IPS DF 6.9 (cell line): ENCODE measurements at regions not wholly inside any gene's neighbourhood (a gene's known extent, or its start where the extent isn't known, plus 50 kb on each side); places are given as distances from the start of the nearest gene placed in this dataset.

Source experiments
- DNase-seq: peaks from one replicate; pipeline ENCODE4 v3.0.0-alpha.2; 2013; ENCODE audit warnings: low read depth, low spot score
- H3K27ac ChIP-seq: one replicate; pipeline ENCODE4 v1.5.1; 2013; ENCODE audit warnings: low read length, control low read depth
- H3K27me3 ChIP-seq: 2 replicates; pipeline ENCODE4 v1.6.1; 2013; ENCODE audit warnings: mild to moderate bottlenecking, low read length; ENCODE audit not compliant: control insufficient read depth, insufficient read depth
- H3K36me3 ChIP-seq: 2 replicates; pipeline ENCODE4 v1.6.1; 2013; ENCODE audit warnings: low read length; ENCODE audit not compliant: control insufficient read depth, insufficient read depth
- H3K4me1 ChIP-seq: 2 replicates; pipeline ENCODE4 v1.6.1; 2013; ENCODE audit warnings: low read length; ENCODE audit not compliant: control insufficient read depth, insufficient read depth
- H3K4me3 ChIP-seq: 2 replicates; pipeline ENCODE4 v1.5.1; 2013; ENCODE audit warnings: mild to moderate bottlenecking, low read length
- H3K9me3 ChIP-seq: 2 replicates; pipeline ENCODE4 v1.6.1; 2013; ENCODE audit warnings: low read length, inconsistent platforms; ENCODE audit not compliant: control insufficient read depth, insufficient read depth
- WGBS: extraction: QIAGEN DNeasy Blood & Tissue Kit; methylation state at CpG from one replicate; pipeline ENCODE4 v1.1.7; 2013; ENCODE audit warnings: mixed read lengths, missing lambda C conversion rate; ENCODE audit not compliant: insufficient read length, insufficient coverage; 5-methylcytosine and 5-hydroxymethylcytosine counted together

DNA sequence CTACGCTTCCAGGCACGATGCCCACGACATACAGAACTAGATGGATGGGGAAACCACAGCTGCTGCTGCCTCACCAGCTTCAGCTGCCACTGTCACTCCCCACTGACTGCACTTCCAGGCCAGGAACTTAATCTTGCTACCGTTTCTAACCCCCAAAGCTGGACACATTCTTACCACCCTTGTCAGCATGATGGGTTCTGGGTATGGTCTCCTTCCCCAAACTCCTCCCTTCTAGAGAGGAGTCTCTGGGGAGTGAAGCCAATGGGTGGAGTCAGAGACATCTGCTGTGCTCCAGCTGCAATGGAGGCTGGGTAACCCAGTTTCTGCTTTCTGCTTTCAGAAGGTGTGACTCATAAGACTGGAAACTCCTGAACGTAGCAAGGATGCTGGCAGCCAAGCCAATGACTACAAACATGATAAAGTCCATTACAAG lies 87.0 kb upstream of the THY1 start:
- no CpG with 5 or more reads among the region's 5 CpGs for WGBS
- Histone ChIP-seq H3K4me1 (no peaks in the 10 kb centered on the region), H3K27me3 (no peaks in the 10 kb centered on the region), H3K36me3 (no peaks in the 10 kb centered on the region), H3K27ac (no peak overlapping the region), H3K4me3 (no peak overlapping the region), H3K9me3 (no peaks in the 10 kb centered on the region)
- no peak for DNase-seq

DNA sequence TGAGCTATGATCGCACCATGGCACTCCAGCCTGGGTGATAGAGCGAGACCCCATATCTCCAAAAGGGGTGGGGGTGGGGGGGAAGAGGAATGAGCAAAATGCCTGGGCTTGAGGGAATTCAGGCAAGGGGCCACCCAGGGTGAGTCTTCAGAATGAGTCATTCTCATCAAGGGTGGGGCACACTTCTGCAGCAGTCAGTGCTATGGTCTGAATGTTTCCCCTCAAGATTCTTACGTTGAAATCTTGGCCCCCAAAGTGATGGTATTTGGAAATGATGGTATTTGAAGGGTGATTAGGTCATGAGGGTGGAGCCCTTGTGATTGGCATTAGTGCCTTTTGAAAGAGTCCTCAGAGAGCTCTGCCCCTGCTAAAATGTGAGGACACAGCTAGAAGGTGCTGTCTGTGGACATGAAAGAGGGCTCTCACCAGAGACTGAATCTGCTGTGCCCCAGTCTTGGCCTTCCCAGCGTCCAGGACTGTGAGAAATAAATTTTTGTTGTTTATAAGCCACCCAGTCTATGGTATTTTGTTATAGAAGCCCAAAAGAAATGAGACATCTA lies 86.4 kb upstream of the THY1 start:
- no peak overlapping the region for H3K4me3 ChIP-seq
- DNase-seq, result no peak
- no CpG with 5 or more reads among the region's 4 CpGs for WGBS
- H3K4me1 ChIP-seq, result no peaks in the 10 kb centered on the region
- no peaks in the 10 kb centered on the region for H3K36me3 ChIP-seq
- H3K27ac ChIP-seq, result no peak overlapping the region
- no peaks in the 10 kb centered on the region for H3K27me3 ChIP-seq
- H3K9me3 ChIP-seq, result no peaks in the 10 kb centered on the region

DNA sequence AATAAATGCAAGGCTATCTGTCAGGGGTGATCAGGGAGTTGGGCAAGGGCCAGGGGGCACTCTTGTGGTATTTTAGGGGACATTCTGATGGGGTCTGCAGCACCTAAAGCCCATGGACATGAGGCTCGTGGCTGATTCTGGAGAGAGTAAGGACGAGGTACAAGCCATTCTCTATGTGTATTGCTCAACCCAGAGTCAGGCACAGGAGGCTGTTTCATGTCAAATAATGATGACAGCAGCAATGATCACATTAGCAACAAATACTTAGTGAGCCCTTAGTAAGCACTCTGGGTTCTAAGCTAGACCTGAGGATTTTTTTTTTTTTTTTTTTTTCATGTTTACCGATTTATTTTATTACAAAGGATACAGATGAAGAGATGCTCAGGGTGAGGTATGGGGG lies 83.5 kb upstream of the THY1 start:
- H3K4me1 ChIP-seq, result 0 out of 2 replicates have a peak, but pooled peaks cover 2% of the 10 kb centered on the region
- no CpG with 5 or more reads among the region's 3 CpGs for WGBS
- no peak overlapping the region for H3K27ac ChIP-seq
- no peaks in the 10 kb centered on the region for H3K36me3 ChIP-seq
- H3K9me3 ChIP-seq, result no peaks in the 10 kb centered on the region
- DNase-seq, result no peak
- H3K27me3 ChIP-seq, result no peaks in the 10 kb centered on the region
- H3K4me3 ChIP-seq, result no peak overlapping the region

GRCh38 chr11:119505861-119506260 lies 82.9 kb upstream of the THY1 start:
- Histone ChIP-seq H3K27me3 (no peaks in the 10 kb centered on the region), H3K27ac (no peak overlapping the region), H3K9me3 (no peaks in the 10 kb centered on the region), H3K4me3 (no peak overlapping the region), H3K36me3 (no peaks in the 10 kb centered on the region), H3K4me1 (0 out of 2 replicates have a peak, but pooled peaks cover 2% of the 10 kb centered on the region)
- DNase-seq, result no peak
- whole genome bisulfite sequencing, result no CpG with 5 or more reads among the region's 8 CpGs

- Histone ChIP-seq H3K4me3 (no peak overlapping the region), H3K4me1 (0 out of 2 replicates have a peak, but pooled peaks cover 2% of the 10 kb centered on the region), H3K27me3 (no peaks in the 10 kb centered on the region), H3K36me3 (no peaks in the 10 kb centered on the region), H3K27ac (no peak overlapping the region), H3K9me3 (no peaks in the 10 kb centered on the region)
- no CpG with 5 or more reads among the region's 5 CpGs for WGBS
- no peak for DNase-seq
These were observed 82.1 kb upstream of the THY1 start for GRCh38 chr11:119505071-119505470.

DNA sequence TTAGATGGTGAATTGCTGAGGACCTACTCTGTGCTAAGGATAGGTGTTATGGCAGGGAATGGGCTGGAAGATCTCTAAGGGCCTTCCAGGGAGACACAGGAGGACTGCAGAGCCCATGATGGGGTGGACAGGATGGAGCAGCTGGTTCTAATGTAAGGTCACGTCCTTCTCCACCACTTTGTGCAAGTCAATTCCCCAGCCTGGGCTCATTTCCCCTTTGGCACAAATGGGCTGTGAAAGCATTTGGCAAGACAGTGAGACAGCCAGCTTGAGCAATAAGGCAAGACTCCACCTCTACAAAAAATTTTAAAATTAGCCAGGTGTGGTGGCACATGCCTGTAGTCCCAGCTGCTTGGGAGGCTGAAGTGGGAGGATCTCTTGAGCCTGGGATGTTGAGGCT lies 81.4 kb upstream of the THY1 start:
- Histone ChIP-seq H3K27me3 (no peaks in the 10 kb centered on the region), H3K4me3 (no peak overlapping the region), H3K36me3 (no peaks in the 10 kb centered on the region), H3K27ac (no peak overlapping the region), H3K4me1 (0 out of 2 replicates have a peak, but pooled peaks cover 2% of the 10 kb centered on the region), H3K9me3 (no peaks in the 10 kb centered on the region)
- WGBS, result no CpG with 5 or more reads among the region's 1 CpG
- no peak for DNase-seq

GRCh38 chr11:119501777-119502405 lies 78.9 kb upstream of the THY1 start:
- DNase-seq, result no peak
- no CpG with 5 or more reads among the region's 21 CpGs for WGBS
- Histone ChIP-seq H3K4me1 (peaks cover 8% of the 10 kb centered on the region), H3K4me3 (no peak overlapping the region), H3K27me3 (no peaks in the 10 kb centered on the region), H3K9me3 (no peaks in the 10 kb centered on the region), H3K36me3 (no peaks in the 10 kb centered on the region), H3K27ac (no peak overlapping the region)

DNA sequence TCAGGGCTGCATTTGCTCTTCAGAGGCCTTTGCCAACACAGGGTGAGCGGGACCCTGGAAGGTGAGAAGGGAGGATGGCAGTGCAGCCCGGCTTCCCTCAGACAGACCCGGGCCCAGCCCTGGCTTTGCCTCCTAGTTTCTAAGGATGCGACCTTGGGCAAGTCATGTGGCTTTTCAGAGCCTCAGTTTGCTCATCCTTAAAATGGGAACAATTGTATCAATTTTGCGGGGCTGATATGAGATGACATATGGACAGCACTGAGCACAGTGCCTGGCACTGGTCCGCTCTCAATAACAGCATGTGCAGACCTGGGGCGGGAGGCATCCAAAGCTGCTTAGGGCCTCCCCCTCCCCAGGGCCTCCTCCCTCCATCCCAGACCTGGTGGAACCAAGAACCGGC lies 74.7 kb upstream of the THY1 start:
- peaks cover 12% of the 10 kb centered on the region for H3K4me1 ChIP-seq
- no CpG with 5 or more reads among the region's 8 CpGs for WGBS
- no peaks in the 10 kb centered on the region for H3K36me3 ChIP-seq
- no peaks in the 10 kb centered on the region for H3K9me3 ChIP-seq
- H3K27ac ChIP-seq, result no peak overlapping the region
- no peak for DNase-seq
- H3K4me3 ChIP-seq, result no peak overlapping the region
- H3K27me3 ChIP-seq, result no peaks in the 10 kb centered on the region

- Histone ChIP-seq H3K4me1 (peaks cover 10% of the 10 kb centered on the region), H3K4me3 (no peak overlapping the region), H3K27me3 (no peaks in the 10 kb centered on the region), H3K36me3 (no peaks in the 10 kb centered on the region), H3K9me3 (no peaks in the 10 kb centered on the region), H3K27ac (no peak overlapping the region)
- WGBS, result no CpG with 5 or more reads among the region's 2 CpGs
- no peak for DNase-seq
These were observed 74.0 kb upstream of the THY1 start for GRCh38 chr11:119496997-119497396.

DNA sequence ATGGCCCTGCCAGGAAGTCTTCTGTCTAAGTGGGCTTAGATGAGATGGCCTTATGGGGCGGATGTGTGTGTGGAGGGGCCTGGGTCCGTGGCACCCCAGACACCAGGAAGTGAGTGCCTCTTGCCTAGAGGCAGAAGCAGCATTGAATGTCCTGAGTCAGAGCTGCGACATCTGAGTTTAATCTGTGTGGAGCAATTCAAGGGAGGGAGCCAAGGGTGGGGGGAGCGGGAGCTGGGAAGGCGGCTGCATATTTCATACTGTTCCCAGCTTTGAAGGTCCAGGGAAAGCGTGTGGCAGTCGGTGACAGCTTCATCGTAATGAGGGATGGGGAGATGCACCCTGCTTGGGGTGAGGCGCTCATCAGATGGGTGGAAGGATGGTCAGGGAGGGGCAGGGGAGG lies 73.5 kb upstream of the THY1 start:
- no peak overlapping the region for H3K4me3 ChIP-seq
- H3K9me3 ChIP-seq, result no peaks in the 10 kb centered on the region
- no peak overlapping the region for H3K27ac ChIP-seq
- no peaks in the 10 kb centered on the region for H3K36me3 ChIP-seq
- no peaks in the 10 kb centered on the region for H3K27me3 ChIP-seq
- H3K4me1 ChIP-seq, result peaks cover 10% of the 10 kb centered on the region
- no CpG with 5 or more reads among the region's 9 CpGs for WGBS
- no peak for DNase-seq

GRCh38 chr11:119493712-119494111 lies 70.7 kb upstream of the THY1 start:
- no peaks in the 10 kb centered on the region for H3K36me3 ChIP-seq
- no CpG with 5 or more reads among the region's 4 CpGs for WGBS
- DNase-seq, result no peak
- H3K9me3 ChIP-seq, result no peaks in the 10 kb centered on the region
- no peak overlapping the region for H3K4me3 ChIP-seq
- peaks cover 10% of the 10 kb centered on the region for H3K4me1 ChIP-seq
- H3K27me3 ChIP-seq, result no peaks in the 10 kb centered on the region
- no peak overlapping the region for H3K27ac ChIP-seq
